Esophagus (tissue), 2 donors: ENCODE measurements at regions not wholly inside any gene's neighbourhood (a gene's known extent, or its start where the extent isn't known, plus 50 kb on each side); places are given as distances from the start of the nearest gene placed in this dataset.

ENCODE experiments used
- H3K27ac ChIP-seq, 2 donors: one replicate each; pipeline ENCODE4 v1.5.1; 2013; ENCODE audit warnings: low read depth in 2 of 2, mild to moderate bottlenecking in 2 of 2, inconsistent platforms in 1 of 2, low read length in 1 of 2, moderate library complexity in 1 of 2
- H3K27me3 ChIP-seq, 2 donors: one replicate each; pipeline ENCODE4 v1.6.1; 2013; ENCODE audit warnings: low read length in 2 of 2, control low read depth in 1 of 2, mild to moderate bottlenecking in 1 of 2; ENCODE audit not compliant: insufficient read depth in 2 of 2, control insufficient read depth in 1 of 2
- H3K36me3 ChIP-seq, 2 donors: one replicate each; pipeline ENCODE4 v1.6.1; 2013; ENCODE audit warnings: low read length in 1 of 2; ENCODE audit not compliant: control insufficient read depth in 2 of 2, insufficient read depth in 2 of 2
- H3K4me1 ChIP-seq, 2 donors: one replicate each; pipeline ENCODE4 v1.6.1; 2013; ENCODE audit warnings: low read length in 1 of 2; ENCODE audit not compliant: control insufficient read depth in 2 of 2, insufficient read depth in 2 of 2
- H3K4me3 ChIP-seq, 2 donors: one replicate each; pipeline ENCODE4 v1.5.1; 2013; ENCODE audit warnings: low read length in 2 of 2, mild to moderate bottlenecking in 2 of 2, low read depth in 1 of 2, moderate library complexity in 1 of 2
- H3K9me3 ChIP-seq, 2 donors: one replicate each; pipeline ENCODE4 v1.6.1; 2013; ENCODE audit warnings: mild to moderate bottlenecking in 2 of 2, low read depth in 1 of 2, low read length in 1 of 2, moderate library complexity in 1 of 2; ENCODE audit not compliant: control insufficient read depth in 2 of 2, insufficient read depth in 1 of 2
- WGBS, 2 donors: extraction: QIAGEN DNeasy Blood & Tissue Kit; methylation state at CpG; one replicate each; pipeline ENCODE4 v1.1.7; 2013; 5-methylcytosine and 5-hydroxymethylcytosine counted together
- donor health status: healthy with polysubstance abuse.
- donor health status: Bipolar disorder and iron deficiency.

DNA sequence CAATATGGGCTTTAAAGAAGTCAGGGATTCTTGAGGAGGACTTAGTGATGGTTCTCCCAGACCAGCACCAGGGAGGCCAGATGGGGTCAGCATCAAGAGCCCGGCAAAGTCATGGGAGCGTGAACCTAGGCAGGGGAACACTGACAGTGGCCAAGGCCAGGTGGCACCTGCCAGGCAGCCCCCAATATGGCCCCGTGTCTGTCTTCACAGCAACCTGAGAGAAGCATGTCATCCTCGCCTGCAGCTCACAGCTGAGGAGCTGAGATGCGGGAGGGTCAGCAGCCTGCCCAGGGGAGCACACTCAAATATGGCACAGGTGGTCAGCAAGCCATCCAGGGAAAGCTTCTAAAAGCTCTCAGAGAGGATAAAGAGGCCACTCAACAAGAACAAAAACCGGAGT, 105.7 kb upstream of the GPC1 start:
- Histone ChIP-seq H3K27me3 (no peaks in the 10 kb centered on the region), H3K27ac (no peak overlapping the region), H3K4me1 (peaks cover 0 to 5% of the 10 kb centered on the region in 2 donors), H3K4me3 (no peak overlapping the region), H3K9me3 (no peaks in the 10 kb centered on the region), H3K36me3 (no peaks in the 10 kb centered on the region)
- WGBS, 2 donors: 86 to 92% methylated on average over 6 of the region's 6 CpGs

- Histone ChIP-seq H3K27me3 (no peaks in the 10 kb centered on the region), H3K9me3 (no peaks in the 10 kb centered on the region), H3K36me3 (no peaks in the 10 kb centered on the region), H3K27ac (no peak overlapping the region), H3K4me3 (no peak overlapping the region), H3K4me1 (no peaks in the 10 kb centered on the region)
- 58 to 65% methylated on average over 7 of the region's 7 CpGs for WGBS, 2 donors
Measured at GRCh38 chr2:240333985-240334384, 101.5 kb upstream of the GPC1 start.

DNA sequence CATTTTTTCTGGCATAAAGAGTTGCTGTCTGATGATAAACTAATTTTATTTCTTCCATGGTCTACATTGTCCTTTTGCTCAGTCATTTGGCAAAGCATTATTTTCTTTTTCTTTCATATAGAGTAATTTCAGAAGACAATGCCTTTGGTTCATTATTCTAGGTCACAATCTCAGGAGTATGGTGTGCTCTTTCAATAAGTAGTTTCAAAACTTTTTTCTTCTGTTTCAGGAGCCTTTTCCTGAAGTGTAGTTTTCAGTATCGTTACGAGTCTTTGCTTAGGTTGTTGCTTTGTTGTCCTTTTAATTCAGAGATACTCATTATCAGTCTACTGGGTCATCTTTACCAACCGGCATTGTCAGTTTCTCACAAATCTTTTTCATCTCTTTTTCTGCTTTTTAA, 100.4 kb upstream of the GPC1 start:
- Histone ChIP-seq H3K9me3 (no peaks in the 10 kb centered on the region), H3K27me3 (no peaks in the 10 kb centered on the region), H3K36me3 (no peaks in the 10 kb centered on the region), H3K27ac (no peak overlapping the region), H3K4me3 (no peak overlapping the region), H3K4me1 (no peaks in the 10 kb centered on the region)
- 62 to 83% methylated on average over 3 of the region's 3 CpGs for WGBS, 2 donors

- 92 to 98% methylated on average over 3 to 4 of the region's 4 CpGs for WGBS, 2 donors
- Histone ChIP-seq H3K27ac (no peak overlapping the region), H3K27me3 (no peaks in the 10 kb centered on the region), H3K36me3 (no peaks in the 10 kb centered on the region), H3K4me1 (no peaks in the 10 kb centered on the region), H3K4me3 (no peak overlapping the region), H3K9me3 (no peaks in the 10 kb centered on the region)
Measured at GRCh38 chr2:240336820-240337427, 98.5 kb upstream of the GPC1 start.

DNA sequence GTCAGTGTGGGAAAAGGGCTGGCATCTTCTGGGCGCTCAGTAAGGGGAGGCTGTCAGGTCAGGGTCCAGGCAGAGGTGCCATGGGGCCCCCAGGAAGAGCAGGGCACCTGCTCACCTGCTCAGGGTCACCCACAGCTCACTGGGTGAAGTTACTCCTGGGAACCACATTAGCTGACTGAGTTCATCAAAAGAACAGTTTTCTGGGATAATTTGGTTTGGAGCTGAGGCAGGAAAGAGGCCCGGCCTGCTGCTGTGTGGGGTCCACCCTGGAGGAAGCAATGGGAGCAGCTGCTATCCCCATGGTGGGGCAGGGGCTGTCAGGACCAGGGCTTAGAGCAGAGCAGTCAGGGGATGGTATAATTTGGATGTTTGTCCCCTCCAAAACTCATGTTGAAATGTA, 97.2 kb upstream of the GPC1 start:
- Histone ChIP-seq H3K4me3 (no peak overlapping the region), H3K27me3 (no peaks in the 10 kb centered on the region), H3K4me1 (no peaks in the 10 kb centered on the region), H3K27ac (no peak overlapping the region), H3K9me3 (no peaks in the 10 kb centered on the region), H3K36me3 (no peaks in the 10 kb centered on the region)
- 72 to 85% methylated on average over 2 of the region's 2 CpGs for WGBS, 2 donors

DNA sequence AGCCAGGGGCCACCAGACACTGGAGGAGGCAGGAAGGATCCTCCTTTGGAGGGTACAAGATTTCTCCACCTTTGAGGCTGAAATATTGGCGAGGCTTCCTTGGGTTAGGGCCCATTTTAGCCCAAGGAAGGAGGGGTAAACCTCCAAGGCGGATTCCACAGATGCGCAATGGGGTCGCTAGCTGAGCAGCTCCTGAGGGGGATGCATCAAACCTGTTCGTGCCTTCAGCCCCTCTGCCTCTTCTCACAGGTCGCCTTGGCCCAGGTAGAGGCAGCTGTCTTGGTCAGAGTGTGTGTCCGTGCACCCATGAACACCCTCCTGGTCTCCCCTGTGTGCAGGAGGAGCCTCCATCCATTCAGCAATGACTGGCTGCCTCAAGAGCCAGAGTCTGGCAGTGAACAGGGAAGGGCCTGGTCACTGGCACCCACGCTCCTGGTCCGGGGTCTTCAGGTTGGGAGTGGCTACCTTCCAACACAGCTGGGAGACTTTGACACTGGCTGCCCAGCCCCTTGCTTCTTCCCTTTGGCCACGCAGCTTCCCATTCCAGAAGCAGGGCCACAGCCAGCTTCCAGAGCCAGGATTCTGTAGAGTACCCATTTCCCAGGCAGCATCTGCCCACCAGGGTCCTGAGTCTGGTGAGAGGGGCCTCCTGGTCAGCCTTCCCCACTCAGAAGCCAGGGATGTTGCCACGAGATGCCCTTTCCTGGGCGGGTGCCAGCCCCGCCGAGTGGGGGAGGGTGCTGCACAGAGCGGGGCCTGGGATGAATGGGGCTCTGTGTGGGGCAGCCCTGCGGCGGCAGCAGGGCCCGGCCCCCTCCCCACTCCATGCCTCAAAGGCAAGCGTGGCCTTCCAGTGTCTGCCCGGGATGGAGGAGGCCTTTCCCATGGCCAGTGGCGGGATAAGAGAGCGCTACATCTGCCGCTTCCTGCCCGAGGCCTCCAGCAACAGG, 95.8 kb upstream of the GPC1 start:
- no peaks in the 10 kb centered on the region for H3K36me3 ChIP-seq
- H3K4me1 ChIP-seq: no peaks in the 10 kb centered on the region
- H3K9me3 ChIP-seq: peaks cover 0 to 3% of the 10 kb centered on the region in 2 donors
- 87 to 88% methylated on average over 21 to 24 of the region's 24 CpGs for WGBS, 2 donors
- H3K4me3 ChIP-seq: no peak overlapping the region
- no peak overlapping the region for H3K27ac ChIP-seq
- no peaks in the 10 kb centered on the region for H3K27me3 ChIP-seq

DNA sequence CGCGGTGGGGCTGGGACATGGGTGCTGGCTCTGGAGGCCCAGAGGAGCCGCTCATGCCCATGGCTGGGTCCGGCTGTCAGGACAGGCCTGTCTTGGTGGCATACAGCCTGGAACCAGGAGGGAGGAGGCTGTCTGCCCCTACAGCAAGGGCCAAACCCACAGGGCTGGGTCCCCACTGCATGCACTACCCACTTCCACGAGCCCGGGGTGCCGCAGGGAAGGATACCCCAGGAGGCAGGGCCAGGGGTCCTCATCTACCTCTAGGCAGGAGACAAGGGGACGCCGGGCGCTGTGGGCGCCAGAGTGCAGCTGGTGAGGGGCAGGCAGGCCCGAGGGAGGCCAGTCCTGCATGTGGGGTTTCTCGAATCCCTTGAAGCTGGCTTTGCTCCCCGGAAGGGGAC, 95.1 kb upstream of the GPC1 start:
- Histone ChIP-seq H3K27ac (no peak overlapping the region), H3K9me3 (peaks cover 0 to 10% of the 10 kb centered on the region in 2 donors), H3K4me1 (no peaks in the 10 kb centered on the region), H3K27me3 (no peaks in the 10 kb centered on the region), H3K36me3 (no peaks in the 10 kb centered on the region), H3K4me3 (no peak overlapping the region)
- WGBS, 2 donors: 93 to 95% methylated on average over 12 to 14 of the region's 14 CpGs

DNA sequence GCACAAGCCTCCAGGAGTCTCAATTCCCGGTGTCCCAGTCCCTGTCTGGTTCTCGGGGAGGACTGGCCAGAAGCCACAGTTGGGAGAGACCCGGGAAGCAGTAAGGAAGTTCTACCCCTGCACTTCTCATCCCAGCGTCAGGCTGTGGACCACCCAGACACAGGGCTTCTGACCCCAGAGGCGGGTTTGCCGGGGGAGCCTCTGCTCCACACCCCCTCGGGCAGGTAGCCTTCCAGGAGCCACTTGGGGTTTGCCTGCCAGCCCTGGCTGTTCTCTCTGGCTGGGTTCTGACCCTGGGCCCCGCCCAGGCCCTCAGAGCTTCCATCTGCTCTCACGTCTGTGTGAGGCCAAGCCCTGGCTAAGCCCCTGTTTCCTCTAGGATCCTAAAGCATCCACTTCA, 94.4 kb upstream of the GPC1 start:
- Histone ChIP-seq H3K27ac (no peak overlapping the region), H3K27me3 (no peaks in the 10 kb centered on the region), H3K9me3 (peaks cover 0 to 17% of the 10 kb centered on the region in 2 donors), H3K4me3 (no peak overlapping the region), H3K36me3 (no peaks in the 10 kb centered on the region), H3K4me1 (no peaks in the 10 kb centered on the region)
- 61 to 64% methylated on average over 9 of the region's 9 CpGs for WGBS, 2 donors

DNA sequence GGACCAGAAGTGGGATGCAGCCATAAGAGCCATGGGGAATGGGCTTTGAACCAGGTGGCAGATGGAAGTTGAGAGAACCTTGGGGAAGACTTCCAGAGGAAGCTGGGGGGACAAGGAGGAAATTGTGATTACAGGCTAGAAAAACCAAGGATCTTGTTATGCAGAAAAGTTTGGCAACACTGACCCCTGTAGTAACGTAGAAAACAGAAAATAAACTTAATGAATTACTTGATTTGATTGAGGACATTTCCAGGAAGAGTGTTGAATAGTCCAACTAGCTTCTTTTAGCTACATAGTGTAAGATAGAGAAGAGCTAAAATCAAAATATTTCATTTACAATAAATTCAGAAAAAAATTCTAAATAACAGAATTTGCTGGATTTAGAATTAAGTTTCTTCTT, 91.9 kb upstream of the GPC1 start:
- H3K27ac ChIP-seq: no peak overlapping the region
- H3K36me3 ChIP-seq: no peaks in the 10 kb centered on the region
- H3K4me3 ChIP-seq: no peak overlapping the region
- H3K9me3 ChIP-seq: peaks cover 0 to 18% of the 10 kb centered on the region in 2 donors
- H3K4me1 ChIP-seq: no peaks in the 10 kb centered on the region
- 52 to 58% methylated on average over 1 of the region's 1 CpG for WGBS, 2 donors
- H3K27me3 ChIP-seq: no peaks in the 10 kb centered on the region
